Natural killer cell (primary cell): ENCODE measurements at regions not wholly inside any gene's neighbourhood (a gene's known extent, or its start where the extent isn't known, plus 50 kb on each side); places are given as distances from the start of the nearest gene placed in this dataset.

Experiments
- ATAC-seq, 3 donors: fragments of 150-1000 bp in 2 of 3; fragments of 200-7000 bp in 1 of 3; cut with Tn5 transposase; 1 replicate in 1 of 3; 2 replicates in 2 of 3; pipeline ENCODE4 v1.10.0; 2021; ENCODE audit warnings: mild to moderate bottlenecking in 2 of 3, moderate library complexity in 2 of 3
- DNase-seq, 2 donors: peaks; one replicate each; pipeline versions ENCODE4 v3.0.0 to v3.0.0-alpha.2; 2013 to 2021; ENCODE audit warnings: mixed read lengths in 1 of 2
- H3K27ac ChIP-seq: one replicate; pipeline ENCODE4 v1.5.1; 2013; ENCODE audit warnings: mild to moderate bottlenecking, low read length
- H3K27me3 ChIP-seq: one replicate; pipeline ENCODE4 v1.6.1; 2013; ENCODE audit warnings: low read length; ENCODE audit not compliant: control insufficient read depth, insufficient read depth
- H3K36me3 ChIP-seq: one replicate; pipeline ENCODE4 v1.6.1; 2013; ENCODE audit warnings: low read length; ENCODE audit not compliant: control insufficient read depth, insufficient read depth
- H3K4me1 ChIP-seq: one replicate; pipeline ENCODE4 v1.6.1; 2013; ENCODE audit warnings: low read length; ENCODE audit not compliant: control insufficient read depth, insufficient read depth
- H3K4me3 ChIP-seq: one replicate; pipeline ENCODE4 v1.5.1; 2013; ENCODE audit warnings: low read length
- H3K9me3 ChIP-seq: one replicate; pipeline ENCODE4 v1.6.1; 2013; ENCODE audit warnings: low read length; ENCODE audit not compliant: control insufficient read depth, insufficient read depth
- H3K27ac Mint-ChIP-seq, 2 donors: one replicate each; pipeline ENCODE4 v1.8.0; 2022; ENCODE audit warnings: mild to moderate bottlenecking in 2 of 2, mixed read lengths in 2 of 2, moderate library complexity in 1 of 2
- H3K27me3 Mint-ChIP-seq, 2 donors: one replicate each; pipeline ENCODE4 v1.8.0; 2022; ENCODE audit warnings: low read depth in 2 of 2, mixed read lengths in 2 of 2
- H3K36me3 Mint-ChIP-seq: one replicate; pipeline ENCODE4 v1.8.0; 2022; ENCODE audit warnings: mixed read lengths
- H3K4me1 Mint-ChIP-seq, 2 donors: one replicate each; pipeline ENCODE4 v1.8.0; 2022; ENCODE audit warnings: mixed read lengths in 2 of 2
- H3K4me3 Mint-ChIP-seq: one replicate; pipeline ENCODE4 v1.8.0; 2022; ENCODE audit warnings: mild to moderate bottlenecking, moderate library complexity, mixed read lengths
- H3K9me3 Mint-ChIP-seq, 2 donors: one replicate each; pipeline ENCODE4 v1.8.0; 2022; ENCODE audit warnings: mixed read lengths in 2 of 2
- WGBS: methylation state at CpG from one replicate; pipeline ENCODE4 v1.1.7; 2013; ENCODE audit warnings: missing lambda C conversion rate; ENCODE audit not compliant: insufficient coverage; 5-methylcytosine and 5-hydroxymethylcytosine counted together
- intact Hi-C: fragments of 100-400 bp; cut with micrococcal nuclease; formaldehyde crosslinking; loops from one replicate; pipeline ENCODE4 v1.14.2; 2022
- TF ChIP-seq, protein P1 (sequence below): fragments of 200-600 bp; IDR thresholded peaks from one replicate; pipeline ENCODE4 v1.8.0; 2022; ENCODE audit warnings: antibody characterized with exemption

- Histone ChIP-seq H3K27me3 (no peaks in the 10 kb centered on the region), H3K36me3 (no peaks in the 10 kb centered on the region), H3K4me3 (no peak overlapping the region), H3K4me1 (no peaks in the 10 kb centered on the region), H3K9me3 (no peaks in the 10 kb centered on the region), H3K27ac (no peak overlapping the region)
- whole genome bisulfite sequencing: 70% methylated on average over 2 of the region's 2 CpGs
- ATAC-seq: no peak
- no peaks in the 10 kb centered on the region for H3K9me3 Mint-ChIP-seq
- no peak for DNase-seq
- intact Hi-C loops: no loop called here
- H3K36me3 Mint-ChIP-seq: no peaks in the 10 kb centered on the region
- H3K4me3 Mint-ChIP-seq: no peak overlapping the region
- no peak overlapping the region for H3K27ac Mint-ChIP-seq
- TF ChIP-seq, protein P1, sequence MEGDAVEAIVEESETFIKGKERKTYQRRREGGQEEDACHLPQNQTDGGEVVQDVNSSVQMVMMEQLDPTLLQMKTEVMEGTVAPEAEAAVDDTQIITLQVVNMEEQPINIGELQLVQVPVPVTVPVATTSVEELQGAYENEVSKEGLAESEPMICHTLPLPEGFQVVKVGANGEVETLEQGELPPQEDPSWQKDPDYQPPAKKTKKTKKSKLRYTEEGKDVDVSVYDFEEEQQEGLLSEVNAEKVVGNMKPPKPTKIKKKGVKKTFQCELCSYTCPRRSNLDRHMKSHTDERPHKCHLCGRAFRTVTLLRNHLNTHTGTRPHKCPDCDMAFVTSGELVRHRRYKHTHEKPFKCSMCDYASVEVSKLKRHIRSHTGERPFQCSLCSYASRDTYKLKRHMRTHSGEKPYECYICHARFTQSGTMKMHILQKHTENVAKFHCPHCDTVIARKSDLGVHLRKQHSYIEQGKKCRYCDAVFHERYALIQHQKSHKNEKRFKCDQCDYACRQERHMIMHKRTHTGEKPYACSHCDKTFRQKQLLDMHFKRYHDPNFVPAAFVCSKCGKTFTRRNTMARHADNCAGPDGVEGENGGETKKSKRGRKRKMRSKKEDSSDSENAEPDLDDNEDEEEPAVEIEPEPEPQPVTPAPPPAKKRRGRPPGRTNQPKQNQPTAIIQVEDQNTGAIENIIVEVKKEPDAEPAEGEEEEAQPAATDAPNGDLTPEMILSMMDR: no peak
- peaks cover 4 to 16% of the 10 kb centered on the region in 2 donors for H3K27me3 Mint-ChIP-seq
- H3K4me1 Mint-ChIP-seq: no peaks in the 10 kb centered on the region
Measured at GRCh38 chr1:29638281-29638680, 402.0 kb downstream of the PTPRU start.

GRCh38 chr1:29636936-29637335 is 400.6 kb downstream of the PTPRU start:
- peaks cover 4 to 14% of the 10 kb centered on the region in 2 donors for H3K27me3 Mint-ChIP-seq

GRCh38 chr1:29635501-29636263 is 399.4 kb downstream of the PTPRU start:
- TF ChIP-seq, protein P1: no peak
- Mint-ChIP-seq H3K36me3 (no peaks in the 10 kb centered on the region), H3K4me1 (no peaks in the 10 kb centered on the region), H3K27ac (no peak overlapping the region), H3K27me3 (peaks cover 7 to 14% of the 10 kb centered on the region in 2 donors), H3K4me3 (no peak overlapping the region), H3K9me3 (no peaks in the 10 kb centered on the region)
- H3K36me3 ChIP-seq: no peaks in the 10 kb centered on the region
- DNase-seq (no peak), ATAC-seq (no peak)
- H3K4me3 ChIP-seq: no peak overlapping the region
- no peaks in the 10 kb centered on the region for H3K27me3 ChIP-seq
- H3K9me3 ChIP-seq: no peaks in the 10 kb centered on the region
- no peak overlapping the region for H3K27ac ChIP-seq
- no peaks in the 10 kb centered on the region for H3K4me1 ChIP-seq
- intact Hi-C loops: no loop called here
- WGBS: 90% methylated on average over 10 of the region's 10 CpGs

More at GRCh38 chr1:29636936-29637335, 400.6 kb downstream of the PTPRU start:
- H3K4me3 ChIP-seq: no peak overlapping the region
- Mint-ChIP-seq H3K27ac (no peak overlapping the region), H3K4me1 (no peaks in the 10 kb centered on the region), H3K36me3 (no peaks in the 10 kb centered on the region), H3K9me3 (no peaks in the 10 kb centered on the region), H3K4me3 (no peak overlapping the region)
- no peak for ATAC-seq
- TF ChIP-seq, protein P1: no peak
- H3K9me3 ChIP-seq: no peaks in the 10 kb centered on the region
- H3K36me3 ChIP-seq: no peaks in the 10 kb centered on the region
- H3K27ac ChIP-seq: no peak overlapping the region
- H3K27me3 ChIP-seq: no peaks in the 10 kb centered on the region
- no peaks in the 10 kb centered on the region for H3K4me1 ChIP-seq
- DNase-seq: no peak
- intact Hi-C loops: no loop called here
